T-helper 1 cell treated with Interleukin-12 subunit alpha and Interleukin-12 subunit beta and Interleukin-4 antibody, amounts not matched to agents 30 ng/mL and 1 ng/mL, for 36 hours (primary cell): ENCODE measurements at regions not wholly inside any gene's neighbourhood (a gene's known extent, or its start where the extent isn't known, plus 50 kb on each side); places are given as distances from the start of the nearest gene placed in this dataset.

ENCODE experiments used
- intact Hi-C: fragments of 100-400 bp; cut with micrococcal nuclease; formaldehyde crosslinking; loops from one replicate; pipeline ENCODE4 v1.15.1; 2024

- intact Hi-C loops, result no loop called here
Measured at GRCh38 chr20:10986586-10986985, 312.8 kb upstream of the JAG1 start.

- intact Hi-C loops, result no loop called here
Measured at GRCh38 chr20:10987651-10988383, 314.0 kb upstream of the JAG1 start.

- intact Hi-C loops, result no loop called here
Measured at GRCh38 chr20:10990625-10991382, 317.0 kb upstream of the JAG1 start.

GRCh38 chr20:10992731-10993130, 318.9 kb upstream of the JAG1 start:
- intact Hi-C loops, result no loop called here

GRCh38 chr20:10994991-10995700, 321.3 kb upstream of the JAG1 start:
- intact Hi-C loops, result no loop called here

GRCh38 chr20:10998476-10998875, 324.7 kb upstream of the JAG1 start:
- intact Hi-C loops, result no loop called here

- intact Hi-C loops, result no loop called here
Measured at GRCh38 chr20:11000416-11000815, 326.6 kb upstream of the JAG1 start.

GRCh38 chr20:11001302-11001701, 327.5 kb upstream of the JAG1 start:
- intact Hi-C loops, result no loop called here

GRCh38 chr20:11001764-11002540, 328.2 kb upstream of the JAG1 start:
- intact Hi-C loops, result no loop called here

- intact Hi-C loops, result no loop called here
Measured at GRCh38 chr20:11003341-11003740, 329.5 kb upstream of the JAG1 start.

- intact Hi-C loops, result no loop called here
Measured at GRCh38 chr20:11008444-11009033, 334.7 kb upstream of the JAG1 start.

GRCh38 chr20:11011653-11012052, 337.9 kb upstream of the JAG1 start:
- intact Hi-C loops, result no loop called here

GRCh38 chr20:11012975-11013374, 339.2 kb upstream of the JAG1 start:
- intact Hi-C loops, result no loop called here

GRCh38 chr20:11013801-11014200, 340.0 kb upstream of the JAG1 start:
- intact Hi-C loops, result no loop called here

- intact Hi-C loops, result no loop called here
Measured at GRCh38 chr20:11015440-11015839, 341.6 kb upstream of the JAG1 start.

GRCh38 chr20:11017446-11017845, 343.6 kb upstream of the JAG1 start:
- intact Hi-C loops, result no loop called here

- intact Hi-C loops, result no loop called here
Measured at GRCh38 chr20:11018668-11019170, 344.9 kb upstream of the JAG1 start.

GRCh38 chr20:11020712-11021111, 346.9 kb upstream of the JAG1 start:
- intact Hi-C loops, result no loop called here

- intact Hi-C loops, result no loop called here
Measured at GRCh38 chr20:11027224-11027623, 353.4 kb upstream of the JAG1 start.

- intact Hi-C loops, result no loop called here
Measured at GRCh38 chr20:11030351-11030750, 356.6 kb upstream of the JAG1 start.

- intact Hi-C loops, result no loop called here
Measured at GRCh38 chr20:11031300-11031699, 357.5 kb upstream of the JAG1 start.
